H9 (cell line): ENCODE measurements at regions not wholly inside any gene's neighbourhood (a gene's known extent, or its start where the extent isn't known, plus 50 kb on each side); places are given as distances from the start of the nearest gene placed in this dataset.

ENCODE experiments used
- DNase-seq: peaks from one replicate; pipeline ENCODE4 v3.0.0-alpha.2; 2017
- H2AFZ ChIP-seq: one replicate; pipeline ENCODE4 v1.6.1; 2013; ENCODE audit warnings: mild to moderate bottlenecking, low read length, control low read depth, moderate library complexity
- H2AK5ac ChIP-seq: 2 replicates; pipeline ENCODE4 v1.6.1; 2013; ENCODE audit warnings: low read length, control low read depth, mixed read lengths; ENCODE audit not compliant: insufficient read length
- H2BK120ac ChIP-seq: one replicate; pipeline ENCODE4 v1.6.1; 2013; ENCODE audit warnings: low read depth, mild to moderate bottlenecking, low read length, control low read depth, inconsistent platforms; ENCODE audit not compliant: poor library complexity, severe bottlenecking
- H2BK12ac ChIP-seq: 2 replicates; pipeline ENCODE4 v1.6.1; 2013; ENCODE audit warnings: low read length, control low read depth, mixed read lengths, low read depth; ENCODE audit not compliant: insufficient read length
- H2BK15ac ChIP-seq: 2 replicates; pipeline ENCODE4 v1.6.1; 2013; ENCODE audit warnings: low read depth, low read length, control low read depth
- H2BK20ac ChIP-seq: one replicate; pipeline ENCODE4 v1.6.1; 2013; ENCODE audit warnings: low read depth, mild to moderate bottlenecking, low read length, control low read depth, inconsistent platforms; ENCODE audit not compliant: poor library complexity, severe bottlenecking
- H2BK5ac ChIP-seq: 2 replicates; pipeline ENCODE4 v1.6.1; 2013; ENCODE audit warnings: low read length, control low read depth, mixed read lengths; ENCODE audit not compliant: insufficient read length
- H3K14ac ChIP-seq: 2 replicates; pipeline ENCODE4 v1.6.1; 2013; ENCODE audit warnings: low read length, control low read depth; ENCODE audit not compliant: insufficient read depth
- H3K18ac ChIP-seq: 2 replicates; pipeline ENCODE4 v1.6.1; 2013; ENCODE audit warnings: low read depth, mild to moderate bottlenecking, mixed read lengths, low read length, control low read depth; ENCODE audit not compliant: insufficient read length
- H3K23ac ChIP-seq: 2 replicates; pipeline ENCODE4 v1.6.1; 2013; ENCODE audit warnings: low read length, control low read depth, mixed read lengths, low read depth; ENCODE audit not compliant: insufficient read length
- H3K23me2 ChIP-seq: 2 replicates; pipeline ENCODE4 v1.6.1; 2013; ENCODE audit warnings: low read depth, mild to moderate bottlenecking, mixed read lengths, low read length, control low read depth; ENCODE audit not compliant: insufficient read length, poor library complexity, severe bottlenecking
- H3K27ac ChIP-seq: 2 replicates; pipeline ENCODE4 v1.5.1; 2013; ENCODE audit warnings: low read length, control low read depth, mixed read lengths, low read depth; ENCODE audit not compliant: insufficient read length
- H3K27me3 ChIP-seq: 2 replicates; pipeline ENCODE4 v1.6.1; 2013; ENCODE audit warnings: low read length, control low read depth, inconsistent platforms; ENCODE audit not compliant: insufficient read depth
- H3K4ac ChIP-seq: 2 replicates; pipeline ENCODE4 v1.6.1; 2013; ENCODE audit warnings: low read depth, mild to moderate bottlenecking, control low read depth, inconsistent platforms, low read length, moderate library complexity
- H3K4me1 ChIP-seq: 2 replicates; pipeline ENCODE4 v1.6.1; 2013; ENCODE audit warnings: low read length, control low read depth, inconsistent platforms; ENCODE audit not compliant: insufficient read depth
- H3K4me2 ChIP-seq: 2 replicates; pipeline ENCODE4 v1.6.1; 2013; ENCODE audit warnings: low read length, control low read depth, mixed read lengths; ENCODE audit not compliant: insufficient read length, insufficient read depth
- H3K56ac ChIP-seq: 2 replicates; pipeline ENCODE4 v1.6.1; 2013; ENCODE audit warnings: low read depth, mild to moderate bottlenecking, mixed read lengths, low read length, control low read depth; ENCODE audit not compliant: insufficient read length
- H3K79me1 ChIP-seq: 2 replicates; pipeline ENCODE4 v1.6.1; 2013; ENCODE audit warnings: low read depth, mild to moderate bottlenecking, moderate library complexity, low read length, control low read depth, inconsistent platforms; ENCODE audit not compliant: insufficient read depth, poor library complexity, severe bottlenecking
- H3K79me2 ChIP-seq: 2 replicates; pipeline ENCODE4 v1.6.1; 2013; ENCODE audit warnings: low read length, control low read depth, inconsistent platforms; ENCODE audit not compliant: insufficient read depth
- H3K9ac ChIP-seq: 2 replicates; pipeline ENCODE4 v1.6.1; 2013; ENCODE audit warnings: low read length, control low read depth, mixed read lengths; ENCODE audit not compliant: insufficient read length; ENCODE audit errors: extremely low read depth
- H3K9me3 ChIP-seq: one replicate; pipeline ENCODE4 v1.6.1; 2013; ENCODE audit warnings: low read depth, low read length, inconsistent platforms; ENCODE audit not compliant: control insufficient read depth
- H3T11ph ChIP-seq: one replicate; pipeline ENCODE4 v1.6.1; 2013; ENCODE audit warnings: mild to moderate bottlenecking, low read length, control low read depth, inconsistent platforms
- H4K20me1 ChIP-seq: one replicate; pipeline ENCODE4 v1.6.1; 2013; ENCODE audit not compliant: control insufficient read depth, insufficient read length, insufficient read depth
- H4K5ac ChIP-seq: 2 replicates; pipeline ENCODE4 v1.6.1; 2013; ENCODE audit warnings: low read depth, mild to moderate bottlenecking, mixed read lengths, low read length, control low read depth; ENCODE audit not compliant: insufficient read length
- H4K8ac ChIP-seq: replicated peaks from 2 replicates; pipeline ENCODE4 v1.6.1; 2013; ENCODE audit warnings: low read length, control low read depth, mixed read lengths, low read depth; ENCODE audit not compliant: insufficient read length
- H4K91ac ChIP-seq: 2 replicates; pipeline ENCODE4 v1.6.1; 2013; ENCODE audit warnings: low read depth, mild to moderate bottlenecking, moderate library complexity, mixed read lengths, low read length, control low read depth; ENCODE audit not compliant: insufficient read length
- H3K27ac Mint-ChIP-seq, 3 experiments: 2 replicates in 2 of 3; 3 replicates in 1 of 3; pipeline ENCODE4 v1.8.0; 2020 to 2021; ENCODE audit warnings: mixed read lengths in 3 of 3, mild to moderate bottlenecking in 1 of 3, moderate library complexity in 1 of 3
- H3K27me3 Mint-ChIP-seq: 2 replicates; pipeline ENCODE4 v1.8.0; 2021; ENCODE audit warnings: low read depth, mild to moderate bottlenecking, moderate library complexity, mixed read lengths
- H3K36me3 Mint-ChIP-seq, 3 experiments: 2 replicates in 2 of 3; 3 replicates in 1 of 3; pipeline ENCODE4 v1.8.0; 2020 to 2021; ENCODE audit warnings: low read depth in 3 of 3, mixed read lengths in 3 of 3; ENCODE audit not compliant: insufficient read depth in 1 of 3
- H3K4me1 Mint-ChIP-seq, 2 experiments: 2 replicates each; pipeline ENCODE4 v1.8.0; 2020; ENCODE audit warnings: mixed read lengths in 2 of 2
- H3K4me3 Mint-ChIP-seq, 2 experiments: 2 replicates in 1 of 2; 3 replicates in 1 of 2; pipeline ENCODE4 v1.8.0; 2020 to 2021; ENCODE audit warnings: mild to moderate bottlenecking in 2 of 2, mixed read lengths in 2 of 2, moderate library complexity in 1 of 2
- H3K9me3 Mint-ChIP-seq, 2 experiments: 2 replicates in 1 of 2; 3 replicates in 1 of 2; pipeline ENCODE4 v1.8.0; 2020; ENCODE audit warnings: mild to moderate bottlenecking in 2 of 2, mixed read lengths in 2 of 2, moderate library complexity in 1 of 2
- CTCF ChIP-seq: fragments of 200-600 bp; sonication (generic); conservative IDR thresholded peaks from 3 replicates; pipeline ENCODE4 v1.8.0; 2021; ENCODE audit warnings: antibody characterized with exemption, mild to moderate bottlenecking
- WGBS: extraction: QIAGEN DNeasy Blood & Tissue Kit; methylation state at CpG from one replicate; pipeline ENCODE4 v1.1.7; 2013; ENCODE audit warnings: missing lambda C conversion rate, low lambda C conversion rate, mixed read lengths; ENCODE audit not compliant: insufficient read length; ENCODE audit errors: extremely low coverage; 5-methylcytosine and 5-hydroxymethylcytosine counted together

GRCh38 chr2:120960770-120961366, 225.2 kb downstream of the GLI2 start:
- no peak overlapping the region for H2AK5ac ChIP-seq
- H3T11ph ChIP-seq, result no peak overlapping the region
- DNase-seq, result no peak
- H2AFZ ChIP-seq, result no peak overlapping the region
- no peaks in the 10 kb centered on the region for H3K27me3 ChIP-seq
- H3K4me3 Mint-ChIP-seq, result no peak overlapping the region
- H4K8ac ChIP-seq, result no peak overlapping the region
- H3K27me3 Mint-ChIP-seq, result no peaks in the 10 kb centered on the region
- peaks cover 7 to 26% (median 20%) of the 10 kb centered on the region in 3 experiments for H3K36me3 Mint-ChIP-seq
- no peak overlapping the region for H2BK12ac ChIP-seq
- H3K4ac ChIP-seq, result no peak overlapping the region
- no peak overlapping the region; a peak in 1 of 7 replicates for H3K27ac Mint-ChIP-seq
- no peaks in the 10 kb centered on the region for H3K9me3 Mint-ChIP-seq
- H3K79me1 ChIP-seq, result no peaks in the 10 kb centered on the region
- no peak overlapping the region for H3K14ac ChIP-seq
- no peaks in the 10 kb centered on the region for H4K20me1 ChIP-seq
- H3K56ac ChIP-seq, result no peak overlapping the region
- no peak overlapping the region for H3K9ac ChIP-seq
- H3K27ac ChIP-seq, result no peak overlapping the region
- no peak overlapping the region for H2BK120ac ChIP-seq
- no peak overlapping the region for H4K5ac ChIP-seq
- no peak overlapping the region for H2BK15ac ChIP-seq
- H2BK5ac ChIP-seq, result no peak overlapping the region
- H3K4me1 Mint-ChIP-seq, result peaks cover 2 to 8% of the 10 kb centered on the region in 2 experiments; a peak in 3 of 4 replicates
- H3K4me2 ChIP-seq, result no peak overlapping the region
- no peak overlapping the region for H2BK20ac ChIP-seq
- H4K91ac ChIP-seq, result no peak overlapping the region
- no CpG with 5 or more reads among the region's 13 CpGs for WGBS
- no peaks in the 10 kb centered on the region for H3K4me1 ChIP-seq
- H3K23ac ChIP-seq, result no peak overlapping the region
- TF ChIP-seq CTCF, result no peak
- H3K23me2 ChIP-seq, result no peaks in the 10 kb centered on the region
- H3K79me2 ChIP-seq, result no peaks in the 10 kb centered on the region
- no peaks in the 10 kb centered on the region for H3K9me3 ChIP-seq
- H3K18ac ChIP-seq, result no peak overlapping the region
